ENCODE measurements at regions not wholly inside any gene's neighbourhood (a gene's known extent, or its start where the extent isn't known, plus 50 kb on each side); places are given as distances from the start of the nearest gene placed in this dataset.

DNA sequence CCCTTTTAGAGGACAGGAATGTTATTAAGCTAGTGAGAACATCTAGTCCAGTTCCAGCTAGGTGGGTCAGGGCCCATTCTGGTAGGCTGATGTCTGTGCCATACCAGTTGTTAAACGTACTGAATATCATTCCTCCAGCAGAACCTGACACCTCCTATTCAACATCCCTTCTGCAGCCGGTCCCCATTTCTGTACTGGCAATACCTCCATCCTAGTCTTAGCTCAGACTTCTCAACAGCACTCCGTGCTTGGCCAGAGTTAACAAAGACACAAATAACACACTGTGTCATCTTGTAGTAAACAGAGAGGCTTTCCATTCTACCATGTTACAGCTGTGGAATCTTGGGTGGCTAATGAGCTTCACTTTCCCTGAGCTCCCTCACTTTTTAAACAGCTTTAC lies 94.3 kb upstream of the PDE3A start:
- H3K27ac ChIP-seq: no peak overlapping the region
- no peak overlapping the region for H3K4me3 ChIP-seq
- DNase-seq (ENCODE audit: low read depth in 1 of 2, low spot score in 2 of 2): no peak
- no peaks in the 10 kb centered on the region for H3K36me3 ChIP-seq
- no peaks in the 10 kb centered on the region for H3K4me1 ChIP-seq (replicated peaks)
- H3K27me3 ChIP-seq (replicated peaks): no peaks in the 10 kb centered on the region
- H3K9me3 ChIP-seq (replicated peaks): no peaks in the 10 kb centered on the region

GRCh38 chr12:20278276-20278675 lies 90.1 kb upstream of the PDE3A start:
- Histone ChIP-seq H3K27me3 (replicated peaks) (no peaks in the 10 kb centered on the region), H3K4me1 (replicated peaks) (no peaks in the 10 kb centered on the region), H3K4me3 (no peak overlapping the region), H3K36me3 (no peaks in the 10 kb centered on the region), H3K9me3 (replicated peaks) (no peaks in the 10 kb centered on the region), H3K27ac (no peak overlapping the region)
- DNase-seq (ENCODE audit: low read depth in 1 of 2, low spot score in 2 of 2): no peak

GRCh38 chr12:20280515-20280914 lies 87.8 kb upstream of the PDE3A start:
- Histone ChIP-seq H3K4me3 (no peak overlapping the region), H3K36me3 (no peaks in the 10 kb centered on the region), H3K27ac (no peak overlapping the region), H3K4me1 (replicated peaks) (no peaks in the 10 kb centered on the region), H3K9me3 (replicated peaks) (no peaks in the 10 kb centered on the region), H3K27me3 (replicated peaks) (no peaks in the 10 kb centered on the region)
- no peak for DNase-seq (ENCODE audit: low read depth in 1 of 2, low spot score in 2 of 2)

DNA sequence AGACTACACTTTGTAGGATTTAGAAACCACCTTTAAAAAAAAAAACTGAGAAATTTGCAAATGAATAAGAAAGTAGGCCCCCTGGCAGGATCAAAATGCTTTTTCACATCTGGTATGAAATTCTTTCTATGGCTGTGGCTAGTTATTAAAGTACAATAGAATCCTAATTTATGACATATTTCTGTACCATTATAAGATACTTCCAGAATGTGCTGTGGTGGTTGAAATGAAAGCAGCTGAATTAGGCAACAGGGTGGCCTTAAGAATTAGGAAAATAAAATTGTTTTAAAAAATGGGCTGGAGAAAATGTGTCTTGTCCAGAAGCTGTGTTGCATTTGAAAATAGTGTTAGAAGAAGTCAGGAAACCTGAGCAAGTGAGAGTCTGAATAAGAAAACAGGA lies 85.9 kb upstream of the PDE3A start:
- DNase-seq (ENCODE audit: low read depth in 1 of 2, low spot score in 2 of 2): no peak

GRCh38 chr12:20283482-20283881 lies 84.9 kb upstream of the PDE3A start:
- Histone ChIP-seq H3K4me3 (no peak overlapping the region), H3K9me3 (replicated peaks) (no peaks in the 10 kb centered on the region), H3K27me3 (replicated peaks) (no peaks in the 10 kb centered on the region), H3K36me3 (no peaks in the 10 kb centered on the region), H3K4me1 (replicated peaks) (no peaks in the 10 kb centered on the region), H3K27ac (no peak overlapping the region)
- no peak for DNase-seq (ENCODE audit: low read depth in 1 of 2, low spot score in 2 of 2)

More for the DNA sequence above, 85.9 kb upstream of the PDE3A start:
- H3K4me1 ChIP-seq (replicated peaks): no peaks in the 10 kb centered on the region
- H3K36me3 ChIP-seq: no peaks in the 10 kb centered on the region
- no peak overlapping the region for H3K4me3 ChIP-seq
- no peak overlapping the region for H3K27ac ChIP-seq
- no peaks in the 10 kb centered on the region for H3K27me3 ChIP-seq (replicated peaks)
- H3K9me3 ChIP-seq (replicated peaks): no peaks in the 10 kb centered on the region

- Histone ChIP-seq H3K4me3 (no peak overlapping the region), H3K27ac (no peak overlapping the region), H3K9me3 (replicated peaks) (0 out of 2 replicates have a peak, but pooled peaks cover 2% of the 10 kb centered on the region), H3K4me1 (replicated peaks) (no peaks in the 10 kb centered on the region), H3K36me3 (no peaks in the 10 kb centered on the region), H3K27me3 (replicated peaks) (no peaks in the 10 kb centered on the region)
- no peak for DNase-seq (ENCODE audit: low read depth in 1 of 2, low spot score in 2 of 2)
Observed at GRCh38 chr12:20289520-20289919, 78.8 kb upstream of the PDE3A start.

DNA sequence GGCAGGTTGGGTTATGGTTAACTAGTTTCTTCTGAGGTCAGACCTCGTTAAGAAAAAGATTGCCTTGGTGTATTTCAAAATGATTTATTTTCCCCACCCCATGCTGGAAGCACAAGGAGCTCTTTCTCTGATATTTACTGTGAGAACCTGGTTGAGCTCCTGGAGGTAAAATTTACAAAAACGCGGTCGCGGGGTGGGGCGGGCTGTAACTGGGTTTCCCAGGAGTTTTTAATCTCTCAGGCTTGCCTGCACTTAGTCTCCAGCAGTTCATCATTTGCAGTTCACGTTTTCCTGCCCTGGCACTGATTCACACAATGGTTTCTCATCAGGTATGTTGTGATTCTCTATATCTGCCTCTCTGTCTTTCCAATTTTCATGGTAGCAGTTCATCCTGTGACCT lies 67.9 kb upstream of the PDE3A start:
- no peak for DNase-seq (ENCODE audit: low read depth in 1 of 2, low spot score in 2 of 2)
- Histone ChIP-seq H3K4me3 (no peak overlapping the region), H3K36me3 (no peaks in the 10 kb centered on the region), H3K27ac (no peak overlapping the region), H3K27me3 (replicated peaks) (no peaks in the 10 kb centered on the region), H3K4me1 (replicated peaks) (no peaks in the 10 kb centered on the region), H3K9me3 (replicated peaks) (0 out of 2 replicates have a peak, but pooled peaks cover 3% of the 10 kb centered on the region)

DNA sequence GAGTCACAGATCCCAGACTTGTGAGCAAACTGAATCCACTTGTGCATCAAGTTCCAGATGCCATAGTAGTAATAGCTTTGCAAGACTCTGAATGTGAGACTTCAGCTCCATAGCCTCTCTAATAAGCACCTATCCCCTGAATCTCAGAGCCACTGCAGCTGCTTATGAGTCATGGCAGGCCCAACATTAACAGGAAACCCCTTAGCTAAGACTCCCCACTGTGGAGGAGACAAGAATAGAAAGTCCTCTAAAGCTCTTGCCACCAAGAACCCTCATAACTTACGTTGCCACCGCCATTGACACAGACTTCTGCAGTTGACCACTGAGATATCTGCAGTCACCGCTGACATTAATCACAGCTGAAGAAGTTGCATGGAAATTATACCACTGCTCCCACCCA lies 62.9 kb upstream of the PDE3A start:
- Histone ChIP-seq H3K4me1 (replicated peaks) (no peaks in the 10 kb centered on the region), H3K27ac (no peak overlapping the region), H3K27me3 (replicated peaks) (no peaks in the 10 kb centered on the region), H3K9me3 (replicated peaks) (peaks cover 8% of the 10 kb centered on the region; the same call in 1 of the 2 replicates), H3K36me3 (no peaks in the 10 kb centered on the region), H3K4me3 (no peak overlapping the region)
- DNase-seq (ENCODE audit: low read depth in 1 of 2, low spot score in 2 of 2): no peak

DNA sequence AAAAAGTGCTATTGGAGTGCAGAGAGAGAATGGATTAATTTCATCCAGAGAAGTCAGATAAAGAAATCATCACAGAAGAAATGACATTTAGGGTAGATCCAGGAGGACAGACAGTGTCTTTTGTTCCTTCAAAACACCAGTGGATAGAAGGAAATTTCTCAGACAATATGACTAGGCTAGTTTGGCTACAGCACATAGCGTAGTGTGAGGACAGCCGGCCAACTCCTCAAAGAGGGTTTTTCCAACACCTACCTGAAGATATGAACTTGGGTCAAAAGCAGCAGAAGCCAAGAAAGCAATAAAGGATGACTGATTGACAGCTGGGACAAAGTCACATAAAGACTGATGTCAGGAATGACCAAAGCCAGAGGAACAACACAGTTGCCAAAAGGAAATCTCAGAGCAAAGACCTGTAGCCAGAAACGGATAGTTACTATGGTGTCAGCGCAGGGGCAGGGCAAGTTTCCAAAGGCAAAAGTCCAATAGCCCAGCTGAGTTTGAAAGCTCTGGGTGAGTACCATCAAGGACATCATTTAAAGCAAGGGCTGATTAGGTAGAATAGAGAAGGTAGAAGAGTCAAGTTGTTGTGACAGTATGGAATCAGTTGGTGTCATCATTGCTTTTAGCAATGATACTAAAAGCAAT lies 58.7 kb upstream of the PDE3A start:
- no peak for DNase-seq (ENCODE audit: low read depth in 1 of 2, low spot score in 2 of 2)
- Histone ChIP-seq H3K27me3 (replicated peaks) (no peaks in the 10 kb centered on the region), H3K4me3 (no peak overlapping the region), H3K36me3 (no peaks in the 10 kb centered on the region), H3K27ac (no peak overlapping the region), H3K9me3 (replicated peaks) (peaks cover 5% of the 10 kb centered on the region; the same call in 1 of the 2 replicates), H3K4me1 (replicated peaks) (no peaks in the 10 kb centered on the region)

- no peaks in the 10 kb centered on the region for H3K36me3 ChIP-seq
- no peaks in the 10 kb centered on the region for H3K9me3 ChIP-seq (replicated peaks)
- no peak for DNase-seq (ENCODE audit: low read depth in 1 of 2, low spot score in 2 of 2)
- no peak overlapping the region for H3K27ac ChIP-seq
- no peaks in the 10 kb centered on the region for H3K27me3 ChIP-seq (replicated peaks)
- no peak overlapping the region for H3K4me3 ChIP-seq
- no peaks in the 10 kb centered on the region for H3K4me1 ChIP-seq (replicated peaks)
Observed at GRCh38 chr12:20314328-20314727, 54.0 kb upstream of the PDE3A start.

GRCh38 chr12:20317554-20317953 lies 50.8 kb upstream of the PDE3A start:
- H3K9me3 ChIP-seq (replicated peaks): no peaks in the 10 kb centered on the region
- H3K27me3 ChIP-seq (replicated peaks): no peaks in the 10 kb centered on the region
- DNase-seq (ENCODE audit: low read depth in 1 of 2, low spot score in 2 of 2): no peak
- no peaks in the 10 kb centered on the region for H3K4me1 ChIP-seq (replicated peaks)
- no peak overlapping the region for H3K4me3 ChIP-seq
- H3K36me3 ChIP-seq: no peaks in the 10 kb centered on the region
- no peak overlapping the region for H3K27ac ChIP-seq
